GM18951 (cell line): ENCODE measurements at regions not wholly inside any gene's neighbourhood (a gene's known extent, or its start where the extent isn't known, plus 50 kb on each side); places are given as distances from the start of the nearest gene placed in this dataset.

ENCODE experiments used
- POLR2A ChIP-seq: IDR thresholded peaks from 4 replicates; pipeline ENCODE4 v1.6.1; 2011; ENCODE audit warnings: mild to moderate bottlenecking; ENCODE audit not compliant: insufficient read length, insufficient read depth; ENCODE audit errors: extremely low read depth
- in situ Hi-C: fragments of 300-500 bp; cut with MboI; formaldehyde crosslinking; loops from one replicate; pipeline ENCODE4 v1.12.0; 2022; ENCODE audit warnings: low sequenced_read_pairs, mixed read lengths, inconsistent platforms; ENCODE audit not compliant: unreplicated experiment

- in situ Hi-C loops = no loop called here
- TF ChIP-seq POLR2A = no peak
These were observed 341.6 kb downstream of the CTTN start for GRCh38 chr11:70739811-70740487.

DNA sequence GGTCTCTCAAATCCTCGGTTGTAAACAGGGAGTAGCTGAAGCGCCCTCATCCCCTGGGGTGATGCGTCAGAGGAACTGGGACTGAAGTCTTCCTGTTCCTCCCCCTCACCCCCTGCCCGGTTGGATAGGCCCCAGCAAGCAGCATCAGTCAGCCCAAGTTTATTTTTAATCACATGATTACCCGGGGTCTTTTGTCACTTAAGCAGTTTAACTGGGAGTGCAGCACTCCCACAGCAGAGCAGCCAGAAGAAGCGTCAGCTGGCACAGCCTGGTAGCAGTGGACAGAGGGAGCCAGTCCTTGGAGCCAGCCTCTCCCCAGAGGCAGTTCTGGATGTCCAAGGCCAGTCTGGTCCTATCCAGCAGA is 342.1 kb downstream of the CTTN start:
- in situ Hi-C loops = no loop called here
- no peak for TF ChIP-seq POLR2A

GRCh38 chr11:70741085-70741484 is 342.8 kb downstream of the CTTN start:
- in situ Hi-C loops = no loop called here
- no peak for TF ChIP-seq POLR2A

DNA sequence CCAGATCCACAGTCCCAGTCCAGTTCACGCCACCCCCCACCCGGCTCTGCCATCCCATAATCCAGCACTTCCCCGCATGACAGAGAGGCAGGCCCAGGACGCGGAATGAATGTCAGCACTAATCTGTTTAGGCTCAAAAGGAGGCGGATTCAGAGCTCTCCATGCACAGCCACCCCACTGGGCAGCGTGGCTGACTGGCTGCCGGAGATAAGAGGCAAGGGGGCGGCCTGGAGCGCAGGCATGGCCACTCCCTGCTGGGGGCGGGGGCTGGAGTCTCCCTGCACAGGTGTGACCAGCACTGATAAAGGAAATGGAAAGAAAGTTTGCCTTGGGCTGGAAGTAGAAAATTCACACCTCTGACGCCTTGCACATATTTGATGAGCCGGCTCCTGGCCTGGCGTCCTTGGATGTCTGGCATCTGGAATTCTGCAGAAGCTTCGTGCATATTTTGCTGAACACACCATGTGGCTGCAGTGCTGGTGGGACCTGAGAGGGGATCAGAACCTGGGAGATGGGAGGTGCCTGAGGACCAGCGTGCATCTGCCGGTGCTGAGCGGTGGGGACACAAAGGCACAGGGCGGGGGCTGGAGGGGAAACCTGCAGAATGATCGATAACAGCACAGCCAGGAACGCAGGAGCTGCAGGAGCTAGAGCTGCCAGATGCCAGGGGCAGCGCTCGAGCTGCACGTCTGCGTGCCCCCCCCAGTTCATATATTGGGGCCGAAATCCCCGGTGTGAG is 344.4 kb downstream of the CTTN start:
- no peak for TF ChIP-seq POLR2A
- in situ Hi-C loops = no loop called here

DNA sequence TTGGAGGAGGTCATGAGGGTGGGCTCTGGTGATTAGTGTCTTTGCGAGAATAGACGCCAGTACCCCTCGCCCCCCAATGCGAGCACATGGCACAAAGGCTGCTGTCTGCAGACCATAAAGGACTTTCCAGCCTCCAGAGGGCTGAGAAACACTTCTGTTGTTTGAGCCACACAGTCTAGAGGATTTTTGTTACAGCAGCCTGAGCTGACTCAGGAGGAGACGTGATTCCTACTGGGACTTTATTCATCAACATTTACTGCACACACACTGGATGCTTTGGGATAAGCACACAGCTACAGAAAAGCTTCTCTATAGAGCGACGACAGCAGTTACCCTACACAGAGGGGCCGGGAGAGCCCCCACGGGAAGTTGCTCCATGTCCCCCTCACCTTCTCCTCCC is 345.0 kb downstream of the CTTN start:
- no peak for TF ChIP-seq POLR2A
- in situ Hi-C loops = no loop called here

GRCh38 chr11:70743941-70744351 is 345.6 kb downstream of the CTTN start:
- no peak for TF ChIP-seq POLR2A
- in situ Hi-C loops = no loop called here

DNA sequence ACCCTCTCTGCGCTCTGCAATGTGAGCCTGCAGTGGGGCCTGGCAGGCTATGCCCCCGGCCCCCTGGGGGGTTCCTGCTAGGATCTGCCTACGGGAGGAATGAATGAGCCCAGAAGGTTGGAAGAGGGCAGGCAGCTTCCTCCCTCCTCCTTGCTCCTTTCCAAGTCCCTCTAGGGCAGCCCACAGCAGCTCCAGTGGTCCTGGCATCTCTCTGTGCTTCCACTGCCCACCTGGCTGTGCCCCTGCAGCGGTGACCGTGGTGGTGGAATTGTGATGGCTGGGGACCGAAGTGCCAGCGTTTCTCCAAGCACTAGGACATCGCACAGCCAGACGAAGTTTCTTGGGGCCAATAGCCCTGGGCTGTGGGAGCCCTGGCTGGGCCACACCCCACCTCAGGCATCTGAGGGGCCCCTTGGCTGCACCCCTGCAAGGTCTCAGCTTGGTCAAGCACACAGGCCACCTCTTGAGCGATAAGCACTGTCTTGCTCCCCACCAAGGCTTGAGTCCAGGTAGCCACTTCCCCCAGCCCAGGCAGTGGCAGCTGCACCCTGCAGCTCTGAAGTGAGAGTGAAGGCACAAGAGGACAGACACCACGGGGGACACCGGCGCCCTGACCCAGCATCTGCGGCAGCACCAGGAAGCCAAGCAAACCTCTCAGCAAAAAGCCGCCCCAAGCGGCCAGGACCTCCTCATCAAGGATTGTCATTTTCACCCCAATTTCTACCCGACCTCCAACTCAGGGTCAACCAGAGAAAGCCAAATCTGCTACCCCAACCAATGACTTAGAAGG is 346.3 kb downstream of the CTTN start:
- in situ Hi-C loops = no loop called here
- no peak for TF ChIP-seq POLR2A

DNA sequence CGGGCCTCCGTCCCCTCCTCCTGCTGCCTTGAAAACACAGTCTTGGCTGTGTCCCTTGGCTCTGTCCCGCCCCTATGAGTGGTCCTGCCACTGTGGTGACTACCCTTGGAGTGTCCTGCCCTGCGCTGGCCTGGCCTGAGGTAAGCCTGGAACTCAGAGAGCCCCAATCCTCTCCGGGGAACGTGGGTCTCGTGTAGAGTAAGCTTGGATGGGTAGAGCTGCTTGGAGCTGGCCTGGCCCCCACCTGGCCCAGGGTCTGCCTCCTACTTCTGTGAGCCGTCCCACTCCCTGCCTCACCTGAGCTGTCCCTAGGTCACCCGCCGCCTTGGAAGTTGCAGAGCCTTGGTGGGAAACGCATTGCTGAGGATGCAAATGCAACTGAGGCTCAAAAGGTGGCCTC is 347.1 kb downstream of the CTTN start:
- no peak for TF ChIP-seq POLR2A
- in situ Hi-C loops = no loop called here

DNA sequence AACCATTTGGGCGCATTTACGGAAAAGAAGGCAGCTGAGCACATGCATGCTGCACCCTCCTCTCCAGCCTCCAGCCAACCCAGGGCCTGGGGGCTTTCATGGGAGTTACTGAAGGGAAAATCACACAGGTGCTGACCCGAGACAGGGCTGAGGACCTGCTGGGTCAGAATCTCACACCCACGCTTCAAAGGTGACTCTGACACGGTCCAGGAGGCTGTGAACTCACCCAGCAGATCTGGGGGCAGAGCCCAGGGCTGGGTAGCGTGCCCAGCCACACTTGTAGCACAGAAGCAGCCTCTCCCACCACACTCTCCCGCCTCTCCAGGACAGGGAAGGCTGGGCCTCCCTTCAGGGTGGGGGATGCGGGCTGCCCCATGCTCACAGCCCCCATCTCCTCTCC is 347.6 kb downstream of the CTTN start:
- no peak for TF ChIP-seq POLR2A
- in situ Hi-C loops = no loop called here

DNA sequence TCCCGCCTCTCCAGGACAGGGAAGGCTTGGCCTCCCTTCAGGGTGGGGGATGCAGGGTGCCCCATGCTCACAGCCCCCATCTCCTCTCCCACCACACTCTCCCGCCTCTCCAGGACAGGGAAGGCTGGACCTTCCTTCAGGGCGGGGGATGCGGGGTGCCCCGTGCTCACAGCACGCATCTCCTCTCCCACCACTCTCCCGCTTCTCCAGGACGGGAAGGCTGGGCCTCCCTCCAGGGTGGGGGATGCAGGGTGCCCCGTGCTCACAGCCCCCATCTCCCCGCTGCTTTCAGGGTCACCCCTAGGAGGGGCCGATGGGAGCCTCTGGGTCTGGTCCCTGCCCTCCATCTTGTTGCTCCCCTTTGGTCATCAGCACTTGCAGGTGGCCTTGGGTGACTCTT is 348.0 kb downstream of the CTTN start:
- in situ Hi-C loops = no loop called here
- TF ChIP-seq POLR2A = no peak

GRCh38 chr11:70747285-70747684 is 349.0 kb downstream of the CTTN start:
- in situ Hi-C loops = no loop called here
- no peak for TF ChIP-seq POLR2A

- TF ChIP-seq POLR2A = no peak
- in situ Hi-C loops = no loop called here
These were observed 349.6 kb downstream of the CTTN start for GRCh38 chr11:70747921-70748320.

GRCh38 chr11:70751142-70751734 is 352.9 kb downstream of the CTTN start:
- in situ Hi-C loops = no loop called here
- no peak for TF ChIP-seq POLR2A

DNA sequence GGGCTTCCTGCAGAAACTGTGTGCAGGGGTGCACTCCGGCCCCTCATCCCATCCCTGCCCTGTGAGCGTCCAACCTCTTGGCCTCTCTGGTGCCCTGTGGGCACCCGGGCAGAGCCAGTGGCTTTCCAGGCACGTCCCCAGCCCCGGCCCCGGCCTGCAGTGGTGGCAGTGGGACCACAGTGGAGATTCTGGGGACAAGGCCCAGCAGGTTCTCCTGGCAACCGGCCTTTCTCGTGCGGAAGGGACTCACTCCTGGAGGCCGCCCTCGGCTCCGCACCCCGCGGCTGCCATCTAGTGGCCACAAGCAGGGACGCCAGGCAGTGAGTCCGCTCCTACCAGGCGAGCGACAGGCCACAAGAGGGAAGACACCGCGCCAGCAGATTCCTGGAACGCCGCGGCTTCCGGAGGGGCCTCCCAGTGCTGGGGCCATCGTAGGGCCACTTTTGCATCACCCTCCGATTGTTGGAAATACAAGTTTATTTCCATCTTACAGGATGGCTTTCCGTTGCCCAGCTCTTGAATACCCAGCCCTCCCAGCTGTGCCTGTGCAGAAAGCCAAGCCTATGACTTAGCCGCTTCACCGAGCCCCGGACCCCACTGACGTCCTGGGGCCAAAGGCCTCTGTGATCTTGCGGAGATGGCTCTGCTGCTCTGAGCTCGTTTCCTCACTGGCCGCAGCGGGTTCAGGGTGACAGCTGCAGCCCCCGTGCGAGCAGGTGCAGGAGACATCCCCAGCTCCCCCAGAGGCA is 357.3 kb downstream of the CTTN start:
- in situ Hi-C loops = no loop called here

More for the DNA sequence above, 357.3 kb downstream of the CTTN start:
- no peak for TF ChIP-seq POLR2A
